Gastroesophageal sphincter (tissue), 4 donors: ENCODE measurements at regions not wholly inside any gene's neighbourhood (a gene's known extent, or its start where the extent isn't known, plus 50 kb on each side); places are given as distances from the start of the nearest gene placed in this dataset.

ENCODE experiments used
- ATAC-seq: fragments of 150-250 bp; one replicate; pipeline ENCODE4 v1.9.1; 2016; ENCODE audit warnings: mild to moderate bottlenecking, moderate library complexity
- H3K27ac ChIP-seq, 4 donors: fragments of 200-600 bp; sonication (generic) in 3 of 4; 1 replicate in 3 of 4; 2 replicates in 1 of 4; pipeline ENCODE4 v1.5.1; 2016 to 2019
- H3K27me3 ChIP-seq: fragments of 200-600 bp; sonication (generic); one replicate; pipeline ENCODE4 v1.5.1; 2019
- H3K36me3 ChIP-seq, 2 donors: fragments of 200-600 bp; sonication (generic); one replicate each; pipeline ENCODE4 v1.5.1; 2019; ENCODE audit warnings: control low read depth in 1 of 2
- H3K4me1 ChIP-seq, 3 donors: fragments of 200-600 bp; sonication (generic); 1 replicate in 2 of 3; 2 replicates in 1 of 3; pipeline ENCODE4 v1.5.1; 2016 to 2019; ENCODE audit warnings: control low read depth in 2 of 3
- H3K4me3 ChIP-seq, 2 donors: fragments of 200-600 bp; sonication (generic); one replicate each; pipeline ENCODE4 v1.5.1; 2019; ENCODE audit warnings: mild to moderate bottlenecking in 1 of 2, moderate library complexity in 1 of 2
- H3K9me3 ChIP-seq, 3 donors: fragments of 200-600 bp; sonication (generic); one replicate each; pipeline ENCODE4 v1.5.1; 2017 to 2019; ENCODE audit warnings: control low read depth in 2 of 3
- CTCF ChIP-seq, 4 experiments: fragments of 200-600 bp in 2 of 4; fragments of 450-650 bp in 2 of 4; sonication (generic) in 1 of 4; IDR thresholded peaks; one replicate each; pipeline ENCODE4 v1.5.1; 2017 to 2019; ENCODE audit warnings: antibody characterized with exemption in 4 of 4, mild to moderate bottlenecking in 2 of 4, moderate library complexity in 2 of 4
- EP300 ChIP-seq: sonication (generic); formaldehyde crosslinking; IDR thresholded peaks from one replicate; pipeline ENCODE4 v1.6.1; 2017; ENCODE audit warnings: antibody characterized with exemption, mild to moderate bottlenecking
- POLR2A ChIP-seq, 2 donors: fragments of 450-650 bp; IDR thresholded peaks; one replicate each; pipeline ENCODE4 v1.6.1; 2017; ENCODE audit warnings: antibody characterized with exemption in 2 of 2, mild to moderate bottlenecking in 2 of 2, moderate library complexity in 1 of 2
- POLR2AphosphoS5 ChIP-seq: sonication (generic); formaldehyde crosslinking; IDR thresholded peaks from one replicate; pipeline ENCODE4 v1.6.1; 2017; ENCODE audit warnings: antibody characterized with exemption
- WGBS, 2 donors: methylation state at CpG; one replicate each; pipeline ENCODE4 v1.1.5; 2018; ENCODE audit warnings: low coverage in 1 of 2; 5-methylcytosine and 5-hydroxymethylcytosine counted together

- TF ChIP-seq POLR2A (IDR thresholded peaks at IDR 0.05) (no peak), CTCF (IDR thresholded peaks at IDR 0.05) (no peak), EP300 (no peak), POLR2AphosphoS5 (no peak)
- Histone ChIP-seq H3K36me3 (no peaks in the 10 kb centered on the region), H3K4me1 (no peaks in the 10 kb centered on the region), H3K27ac (no peak overlapping the region), H3K9me3 (no peaks in the 10 kb centered on the region), H3K4me3 (no peak overlapping the region), H3K27me3 (no peaks in the 10 kb centered on the region)
- 43 to 52% methylated on average over 5 of the region's 5 CpGs for WGBS, 2 donors
- no peak for ATAC-seq
These were observed 275.2 kb downstream of the IPMK start for GRCh38 chr10:57992321-57993077.

GRCh38 chr10:57988964-57989363, 278.7 kb downstream of the IPMK start:
- Histone ChIP-seq H3K36me3 (no peaks in the 10 kb centered on the region), H3K27ac (no peak overlapping the region), H3K4me3 (no peak overlapping the region), H3K27me3 (no peaks in the 10 kb centered on the region), H3K9me3 (no peaks in the 10 kb centered on the region), H3K4me1 (no peaks in the 10 kb centered on the region)
- 68% methylated on average over 2 of the region's 2 CpGs for WGBS, 2 donors
- ATAC-seq: no peak
- no peak for TF ChIP-seq POLR2A (IDR thresholded peaks at IDR 0.05)
- TF ChIP-seq EP300: no peak
- TF ChIP-seq CTCF (IDR thresholded peaks at IDR 0.05): no peak
- TF ChIP-seq POLR2AphosphoS5: no peak

GRCh38 chr10:57987055-57987721, 280.5 kb downstream of the IPMK start:
- Histone ChIP-seq H3K27me3 (no peaks in the 10 kb centered on the region), H3K4me1 (no peaks in the 10 kb centered on the region), H3K36me3 (no peaks in the 10 kb centered on the region), H3K27ac (no peak overlapping the region), H3K4me3 (no peak overlapping the region), H3K9me3 (no peaks in the 10 kb centered on the region)
- ATAC-seq: no peak
- TF ChIP-seq POLR2A (IDR thresholded peaks at IDR 0.05) (no peak), POLR2AphosphoS5 (no peak), EP300 (no peak), CTCF (IDR thresholded peaks at IDR 0.05) (no peak)
- WGBS, 2 donors: 78 to 85% methylated on average over 6 of the region's 6 CpGs

GRCh38 chr10:57986422-57986821, 281.3 kb downstream of the IPMK start:
- 100% methylated on average over 1 of the region's 1 CpG for WGBS, 2 donors
- H3K27ac ChIP-seq: no peak overlapping the region
- H3K27me3 ChIP-seq: no peaks in the 10 kb centered on the region
- H3K4me3 ChIP-seq: no peak overlapping the region
- no peaks in the 10 kb centered on the region for H3K4me1 ChIP-seq
- TF ChIP-seq CTCF (IDR thresholded peaks at IDR 0.05): no peak
- TF ChIP-seq POLR2A (IDR thresholded peaks at IDR 0.05): no peak
- TF ChIP-seq POLR2AphosphoS5: no peak
- TF ChIP-seq EP300: no peak
- H3K9me3 ChIP-seq: no peaks in the 10 kb centered on the region
- no peaks in the 10 kb centered on the region for H3K36me3 ChIP-seq
- ATAC-seq: no peak

- WGBS, 2 donors: 13 to 57% methylated on average over 3 of the region's 3 CpGs
- Histone ChIP-seq H3K27me3 (no peaks in the 10 kb centered on the region), H3K4me3 (no peak overlapping the region), H3K27ac (no peak overlapping the region), H3K4me1 (no peaks in the 10 kb centered on the region), H3K36me3 (no peaks in the 10 kb centered on the region), H3K9me3 (no peaks in the 10 kb centered on the region)
- no peak for ATAC-seq
- no peak for TF ChIP-seq POLR2A (IDR thresholded peaks at IDR 0.05)
- no peak for TF ChIP-seq POLR2AphosphoS5
- TF ChIP-seq CTCF (IDR thresholded peaks at IDR 0.05): no peak
- no peak for TF ChIP-seq EP300
These were observed 284.4 kb downstream of the IPMK start for GRCh38 chr10:57983281-57983791.
